ENCODE measurements at regions not wholly inside any gene's neighbourhood (a gene's known extent, or its start where the extent isn't known, plus 50 kb on each side); places are given as distances from the start of the nearest gene placed in this dataset.

DNA sequence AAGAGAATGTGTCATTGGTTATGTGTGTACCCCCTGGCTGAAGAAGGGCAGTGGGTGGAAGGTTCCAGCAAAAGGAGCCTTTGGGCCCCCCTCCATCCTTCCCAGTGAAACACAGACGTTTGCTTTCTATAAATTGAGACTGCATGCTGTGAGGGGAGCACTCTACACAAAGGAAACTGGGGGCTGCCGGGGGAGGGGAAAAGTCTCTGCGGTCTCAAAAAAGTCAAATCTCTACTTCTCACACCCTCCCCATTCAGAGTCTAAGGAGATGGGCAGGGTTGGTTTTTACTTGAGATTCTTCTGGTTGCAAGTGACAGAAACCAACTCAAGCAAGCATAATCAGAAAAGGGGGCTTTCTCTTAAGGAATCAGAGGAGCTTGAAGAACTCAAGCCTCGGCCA, 50.1 kb upstream of the TLE3 start:
- Mint-ChIP-seq H3K27me3 (peaks cover 89% of the 10 kb centered on the region), H3K36me3 (ENCODE audit: insufficient read depth) (no peaks in the 10 kb centered on the region), H3K4me3 (ENCODE audit: low read depth) (no peak overlapping the region), H3K4me1 (ENCODE audit: low read depth) (peaks cover 5% of the 10 kb centered on the region), H3K27ac (no peak overlapping the region), H3K9me3 (ENCODE audit: low read depth) (no peaks in the 10 kb centered on the region)
- TF ChIP-seq, protein P1, sequence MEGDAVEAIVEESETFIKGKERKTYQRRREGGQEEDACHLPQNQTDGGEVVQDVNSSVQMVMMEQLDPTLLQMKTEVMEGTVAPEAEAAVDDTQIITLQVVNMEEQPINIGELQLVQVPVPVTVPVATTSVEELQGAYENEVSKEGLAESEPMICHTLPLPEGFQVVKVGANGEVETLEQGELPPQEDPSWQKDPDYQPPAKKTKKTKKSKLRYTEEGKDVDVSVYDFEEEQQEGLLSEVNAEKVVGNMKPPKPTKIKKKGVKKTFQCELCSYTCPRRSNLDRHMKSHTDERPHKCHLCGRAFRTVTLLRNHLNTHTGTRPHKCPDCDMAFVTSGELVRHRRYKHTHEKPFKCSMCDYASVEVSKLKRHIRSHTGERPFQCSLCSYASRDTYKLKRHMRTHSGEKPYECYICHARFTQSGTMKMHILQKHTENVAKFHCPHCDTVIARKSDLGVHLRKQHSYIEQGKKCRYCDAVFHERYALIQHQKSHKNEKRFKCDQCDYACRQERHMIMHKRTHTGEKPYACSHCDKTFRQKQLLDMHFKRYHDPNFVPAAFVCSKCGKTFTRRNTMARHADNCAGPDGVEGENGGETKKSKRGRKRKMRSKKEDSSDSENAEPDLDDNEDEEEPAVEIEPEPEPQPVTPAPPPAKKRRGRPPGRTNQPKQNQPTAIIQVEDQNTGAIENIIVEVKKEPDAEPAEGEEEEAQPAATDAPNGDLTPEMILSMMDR (IDR thresholded peaks at IDR 0.05; ENCODE audit: unreplicated experiment) = no peak
- no peak for DNase-seq (ENCODE audit: low spot score, unreplicated experiment)

Measured in progenitor cell of endocrine pancreas (in vitro differentiated cells).